HUES6 (cell line): ENCODE measurements at regions not wholly inside any gene's neighbourhood (a gene's known extent, or its start where the extent isn't known, plus 50 kb on each side); places are given as distances from the start of the nearest gene placed in this dataset.

Experiments
- H3K27ac ChIP-seq: 2 replicates; pipeline ENCODE4 v1.7.0; 2013; ENCODE audit warnings: low read depth, mild to moderate bottlenecking, low read length, inconsistent platforms
- H3K27me3 ChIP-seq: 2 replicates; pipeline ENCODE4 v1.6.1; 2013; ENCODE audit warnings: low read length; ENCODE audit not compliant: control insufficient read depth, insufficient read depth
- H3K36me3 ChIP-seq: 2 replicates; pipeline ENCODE4 v1.6.1; 2013; ENCODE audit warnings: low read length; ENCODE audit not compliant: control insufficient read depth, insufficient read depth
- H3K4me1 ChIP-seq: 2 replicates; pipeline ENCODE4 v1.6.1; 2013; ENCODE audit warnings: low read length; ENCODE audit not compliant: control insufficient read depth, insufficient read depth
- H3K4me3 ChIP-seq: 2 replicates; pipeline ENCODE4 v1.5.1; 2013; ENCODE audit warnings: low read depth, low read length
- H3K9ac ChIP-seq: one replicate; pipeline ENCODE4 v1.6.1; 2013; ENCODE audit warnings: mild to moderate bottlenecking, low read length
- H3K9me3 ChIP-seq: 2 replicates; pipeline ENCODE4 v1.6.1; 2013; ENCODE audit warnings: low read depth, low read length; ENCODE audit not compliant: control insufficient read depth, insufficient read depth

DNA sequence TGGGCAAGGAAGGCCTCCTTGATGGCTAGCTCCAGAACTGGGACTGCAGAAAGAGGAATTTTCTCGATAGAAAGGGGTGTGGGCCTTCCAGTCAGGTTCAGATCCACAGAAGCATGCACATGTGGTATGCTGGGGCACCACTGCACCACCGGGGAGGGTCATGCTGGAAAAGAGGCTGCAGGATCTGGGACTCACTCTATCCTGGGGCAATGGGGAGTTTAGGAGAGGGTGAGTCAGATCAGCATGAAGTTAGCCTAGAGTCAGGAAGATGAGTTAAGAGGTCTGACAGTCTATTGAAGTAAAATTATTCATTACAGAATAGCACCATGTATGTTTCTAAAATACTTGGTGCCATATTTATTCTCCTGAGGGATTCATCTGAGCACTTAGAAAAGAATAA, 130.2 kb upstream of the TOPAZ1 start:
- no peaks in the 10 kb centered on the region for H3K9me3 ChIP-seq
- no peaks in the 10 kb centered on the region for H3K36me3 ChIP-seq
- peaks cover 3% of the 10 kb centered on the region; the same call in 1 of the 2 replicates for H3K4me1 ChIP-seq
- no peak overlapping the region for H3K27ac ChIP-seq
- no peaks in the 10 kb centered on the region for H3K27me3 ChIP-seq
- H3K9ac ChIP-seq: no peak overlapping the region
- no peak overlapping the region for H3K4me3 ChIP-seq

DNA sequence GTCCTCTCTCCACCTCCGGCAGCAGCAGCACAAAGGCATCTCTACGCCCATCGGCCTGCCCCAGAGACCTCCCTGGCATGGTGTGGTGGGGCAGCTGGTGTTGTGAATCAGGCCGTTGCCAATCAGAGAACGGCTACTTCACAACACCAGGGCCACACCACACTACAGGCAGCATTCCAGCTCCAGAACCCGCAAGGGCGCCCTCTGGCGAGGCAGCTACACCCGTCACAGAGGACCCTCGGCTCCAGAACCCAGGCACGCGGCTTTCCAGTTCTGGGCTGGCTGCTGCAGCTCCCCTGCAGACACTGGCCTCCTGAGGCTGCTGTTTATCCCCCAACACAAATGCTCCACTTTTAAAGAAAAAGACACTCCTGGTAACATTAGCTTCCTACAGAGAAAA, 127.5 kb upstream of the TOPAZ1 start:
- H3K36me3 ChIP-seq: no peaks in the 10 kb centered on the region
- no peak overlapping the region for H3K4me3 ChIP-seq
- H3K9ac ChIP-seq: no peak overlapping the region
- no peak overlapping the region for H3K27ac ChIP-seq
- H3K9me3 ChIP-seq: no peaks in the 10 kb centered on the region
- H3K27me3 ChIP-seq: no peaks in the 10 kb centered on the region
- peaks cover 10% of the 10 kb centered on the region for H3K4me1 ChIP-seq

DNA sequence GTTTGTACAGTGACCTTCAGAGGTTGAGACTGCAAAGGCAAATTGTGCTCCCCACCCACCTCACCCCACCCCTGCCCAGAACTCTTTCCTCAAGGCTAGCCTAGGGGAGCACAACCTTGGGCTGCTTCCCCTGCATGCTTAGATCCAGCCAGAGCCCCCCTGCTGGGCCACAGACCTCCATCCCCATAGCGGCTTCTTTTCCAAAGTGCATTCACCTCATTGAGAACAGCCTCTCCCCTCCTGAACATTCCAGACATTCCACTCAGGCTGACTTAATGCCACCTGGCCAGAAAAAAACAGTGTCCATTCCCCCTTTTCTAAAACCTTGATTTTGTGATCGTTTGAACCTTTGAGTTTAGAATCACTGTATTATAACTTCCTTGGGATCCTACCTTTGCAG, 124.4 kb upstream of the TOPAZ1 start:
- Histone ChIP-seq H3K9me3 (no peaks in the 10 kb centered on the region), H3K27me3 (no peaks in the 10 kb centered on the region), H3K36me3 (no peaks in the 10 kb centered on the region), H3K4me1 (peaks cover 21% of the 10 kb centered on the region), H3K27ac (no peak overlapping the region), H3K4me3 (no peak overlapping the region), H3K9ac (no peak overlapping the region)

DNA sequence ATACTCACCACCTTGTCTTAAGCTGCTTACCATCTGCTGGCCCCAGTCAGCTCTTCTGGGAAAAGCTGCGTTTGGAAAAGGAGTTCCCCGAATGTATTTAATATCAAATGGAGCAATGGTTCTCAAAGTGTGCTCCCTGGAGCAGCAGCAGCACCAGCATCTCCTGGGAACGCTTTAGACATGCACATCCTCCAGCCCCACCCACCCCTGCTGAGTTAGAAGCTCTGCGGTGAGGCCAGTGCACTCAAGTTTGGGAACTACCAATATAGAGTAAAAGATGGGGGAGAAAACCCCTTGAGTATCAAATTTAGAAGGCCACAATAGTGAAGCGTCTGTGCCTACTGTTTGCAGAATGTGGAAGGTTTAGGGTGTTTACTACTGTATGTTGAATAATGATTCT, 124.0 kb upstream of the TOPAZ1 start:
- Histone ChIP-seq H3K4me1 (peaks cover 21% of the 10 kb centered on the region), H3K27me3 (no peaks in the 10 kb centered on the region), H3K4me3 (no peak overlapping the region), H3K27ac (no peak overlapping the region), H3K36me3 (no peaks in the 10 kb centered on the region), H3K9ac (no peak overlapping the region), H3K9me3 (no peaks in the 10 kb centered on the region)

DNA sequence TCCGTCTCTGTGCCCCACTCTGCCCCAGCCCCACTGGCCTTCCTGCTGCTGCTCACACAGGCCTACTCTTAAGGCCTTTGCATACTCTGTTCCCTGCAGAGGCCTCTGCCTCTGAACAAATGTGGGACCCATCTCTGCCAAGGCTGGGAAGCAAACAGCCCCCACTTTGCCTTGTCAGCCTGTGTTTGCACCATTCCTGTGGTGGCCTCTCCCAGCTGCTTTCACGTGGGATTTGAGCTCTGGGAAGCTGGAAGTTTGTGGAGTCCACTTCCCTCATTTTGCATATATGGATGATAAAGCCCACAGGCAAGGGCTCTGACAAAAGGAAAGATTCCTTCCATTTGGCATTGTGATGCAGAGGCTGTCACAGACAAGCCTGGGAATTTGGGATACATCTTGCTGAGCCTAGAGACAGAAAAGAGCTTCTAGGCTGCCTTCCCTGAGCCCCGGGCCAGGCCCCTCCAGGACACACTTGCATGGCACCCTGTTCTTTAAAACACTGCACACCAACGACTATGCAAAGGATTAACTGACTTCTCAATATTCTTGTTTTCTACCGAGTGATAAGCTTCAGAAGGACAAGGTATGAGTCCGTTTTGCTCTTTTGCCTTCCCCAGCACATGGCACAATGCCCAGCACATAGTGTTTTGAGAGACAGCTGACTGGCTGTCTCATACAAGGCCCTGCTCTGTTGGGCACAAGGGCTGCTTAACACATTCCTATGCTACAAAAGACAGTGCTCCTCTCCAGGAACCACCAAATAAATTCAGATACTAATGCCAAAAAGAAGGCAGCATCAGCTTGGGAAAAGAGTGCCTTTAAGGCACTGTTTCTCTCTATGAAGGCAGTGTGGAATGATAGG, 120.7 kb upstream of the TOPAZ1 start:
- Histone ChIP-seq H3K27ac (no peak overlapping the region), H3K9me3 (no peaks in the 10 kb centered on the region), H3K27me3 (no peaks in the 10 kb centered on the region), H3K36me3 (no peaks in the 10 kb centered on the region), H3K4me1 (peaks cover 19% of the 10 kb centered on the region), H3K9ac (no peak overlapping the region), H3K4me3 (no peak overlapping the region)

DNA sequence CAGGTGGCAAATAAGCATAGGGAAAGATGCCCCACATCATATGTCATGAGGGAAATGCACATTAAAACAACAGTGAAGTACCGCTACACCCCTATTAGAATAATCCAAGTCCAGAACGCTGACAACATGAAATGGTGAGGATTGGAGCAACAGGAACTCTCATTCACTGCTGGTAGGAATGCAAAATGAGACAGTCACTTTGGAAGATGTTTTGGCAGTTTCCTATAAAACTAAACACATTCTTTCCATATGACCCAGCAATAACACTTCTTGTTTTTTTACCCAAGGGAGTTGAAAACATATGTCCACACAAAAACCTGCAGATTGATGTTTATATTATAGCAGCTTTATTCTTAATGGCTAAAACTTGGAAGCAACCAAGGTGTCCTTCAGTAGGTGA, 116.4 kb upstream of the TOPAZ1 start:
- Histone ChIP-seq H3K27me3 (0 out of 2 replicates have a peak, but pooled peaks cover 7% of the 10 kb centered on the region), H3K36me3 (no peaks in the 10 kb centered on the region), H3K4me3 (no peak overlapping the region), H3K9ac (no peak overlapping the region), H3K27ac (no peak overlapping the region), H3K9me3 (no peaks in the 10 kb centered on the region), H3K4me1 (peaks cover 18% of the 10 kb centered on the region)

DNA sequence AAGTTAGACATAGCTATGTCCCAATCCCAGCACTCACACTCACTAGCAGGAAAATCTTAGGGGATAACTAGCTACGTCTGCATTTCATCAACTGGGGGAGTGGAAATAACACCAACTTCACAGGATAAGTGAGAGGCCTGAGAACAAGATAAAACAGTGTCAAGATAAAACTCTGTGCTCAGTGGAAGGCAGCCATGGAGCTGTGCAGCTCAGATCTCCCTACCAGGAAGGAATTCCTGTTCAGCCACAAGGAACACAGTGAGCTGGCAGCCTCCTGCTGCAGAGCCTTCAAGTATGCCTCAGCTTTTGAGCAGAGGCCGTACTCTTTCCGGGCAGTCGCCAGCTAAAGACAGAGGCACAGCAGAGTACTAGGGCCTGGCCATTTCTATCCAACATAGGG, 115.8 kb upstream of the TOPAZ1 start:
- H3K4me3 ChIP-seq: no peak overlapping the region
- H3K27ac ChIP-seq: no peak overlapping the region
- H3K9ac ChIP-seq: no peak overlapping the region
- peaks cover 7% of the 10 kb centered on the region; the same call in 1 of the 2 replicates for H3K27me3 ChIP-seq
- peaks cover 12% of the 10 kb centered on the region for H3K4me1 ChIP-seq
- no peaks in the 10 kb centered on the region for H3K9me3 ChIP-seq
- no peaks in the 10 kb centered on the region for H3K36me3 ChIP-seq

DNA sequence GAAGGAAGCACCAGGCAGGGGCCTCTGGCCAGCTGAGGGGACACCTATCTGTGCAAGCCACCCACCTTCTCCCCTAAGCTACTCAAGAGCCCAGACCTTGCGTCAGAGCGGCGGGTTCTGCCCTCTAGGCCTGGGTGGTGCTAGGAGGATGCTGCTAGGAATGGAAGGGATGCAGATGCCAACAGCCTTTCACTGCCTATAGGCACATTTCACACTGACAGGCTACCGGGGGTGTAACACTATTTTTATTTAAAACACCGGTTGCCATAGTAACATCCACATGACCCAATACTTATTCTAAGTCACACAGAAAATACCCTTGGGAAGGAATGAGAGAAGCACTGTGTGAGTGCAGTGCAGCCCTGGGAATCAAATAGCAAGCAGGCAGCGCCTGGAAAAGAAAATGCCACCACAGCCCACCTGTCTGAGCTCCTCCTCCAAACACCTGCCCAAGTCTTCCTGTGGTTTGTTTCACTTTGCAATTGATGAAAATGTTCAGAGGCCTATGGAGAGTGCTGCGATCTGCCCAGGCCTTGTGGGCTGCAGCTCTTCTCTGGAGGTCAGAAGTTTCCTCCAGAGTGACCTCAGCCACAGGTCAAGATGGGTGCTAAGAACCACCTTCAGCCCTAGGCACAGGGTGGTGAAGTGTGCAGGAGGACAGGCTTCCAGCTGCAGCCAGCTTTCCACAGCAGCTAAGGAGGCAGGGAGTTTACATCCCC, 113.5 kb upstream of the TOPAZ1 start:
- no peaks in the 10 kb centered on the region for H3K36me3 ChIP-seq
- H3K9me3 ChIP-seq: no peaks in the 10 kb centered on the region
- 0 out of 2 replicates have a peak, but pooled peaks cover 7% of the 10 kb centered on the region for H3K4me1 ChIP-seq
- peaks cover 19% of the 10 kb centered on the region; the same call in 1 of the 2 replicates for H3K27me3 ChIP-seq
- no peak overlapping the region for H3K4me3 ChIP-seq
- no peak overlapping the region for H3K27ac ChIP-seq
- H3K9ac ChIP-seq: no peak overlapping the region

DNA sequence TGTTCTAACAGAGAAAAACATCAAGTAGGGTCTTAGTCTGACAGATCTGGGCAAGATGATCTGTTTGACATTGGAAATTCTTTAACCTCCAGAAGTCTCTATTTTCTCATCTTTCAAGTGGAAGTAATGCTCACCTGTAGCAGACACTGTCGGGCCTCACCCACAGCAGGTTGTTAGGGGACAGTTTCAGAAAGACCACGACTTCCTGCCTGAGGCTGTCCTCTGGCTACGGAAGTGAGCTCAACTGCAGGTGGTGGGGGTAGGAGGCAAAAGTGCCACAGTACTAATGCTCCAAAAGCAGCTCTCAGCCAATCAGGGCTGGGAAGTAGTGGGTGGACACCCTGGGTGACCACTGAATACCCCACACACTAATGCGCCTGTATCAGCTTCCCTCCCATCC, 111.4 kb upstream of the TOPAZ1 start:
- H3K27ac ChIP-seq: no peak overlapping the region
- no peaks in the 10 kb centered on the region for H3K36me3 ChIP-seq
- no peak overlapping the region for H3K4me3 ChIP-seq
- H3K27me3 ChIP-seq: peaks cover 38% of the 10 kb centered on the region
- no peaks in the 10 kb centered on the region for H3K9me3 ChIP-seq
- 0 out of 2 replicates have a peak, but pooled peaks cover 7% of the 10 kb centered on the region for H3K4me1 ChIP-seq
- no peak overlapping the region for H3K9ac ChIP-seq

DNA sequence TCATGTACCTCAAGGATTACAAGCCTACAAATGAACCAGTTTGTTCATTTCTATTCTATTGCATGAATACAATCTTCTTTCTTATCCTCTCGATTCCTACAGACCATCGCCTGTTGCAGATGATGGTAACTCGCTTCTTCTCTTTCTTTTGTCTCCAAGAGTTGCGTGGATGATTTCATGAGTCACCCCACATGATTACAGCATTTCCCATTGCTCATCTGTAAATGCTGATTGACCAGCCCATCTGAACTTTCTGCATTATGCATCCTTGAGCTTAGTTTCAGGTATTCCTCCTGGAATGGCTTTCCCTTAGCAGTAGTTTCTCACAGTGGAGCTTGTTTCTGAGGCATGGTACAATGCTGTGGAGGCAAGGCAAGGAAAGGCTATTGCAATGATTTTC, 109.6 kb upstream of the TOPAZ1 start:
- peaks cover 38% of the 10 kb centered on the region for H3K27me3 ChIP-seq
- H3K4me3 ChIP-seq: no peak overlapping the region
- no peak overlapping the region for H3K27ac ChIP-seq
- H3K36me3 ChIP-seq: no peaks in the 10 kb centered on the region
- H3K4me1 ChIP-seq: 0 out of 2 replicates have a peak, but pooled peaks cover 7% of the 10 kb centered on the region
- H3K9ac ChIP-seq: no peak overlapping the region
- H3K9me3 ChIP-seq: no peaks in the 10 kb centered on the region

DNA sequence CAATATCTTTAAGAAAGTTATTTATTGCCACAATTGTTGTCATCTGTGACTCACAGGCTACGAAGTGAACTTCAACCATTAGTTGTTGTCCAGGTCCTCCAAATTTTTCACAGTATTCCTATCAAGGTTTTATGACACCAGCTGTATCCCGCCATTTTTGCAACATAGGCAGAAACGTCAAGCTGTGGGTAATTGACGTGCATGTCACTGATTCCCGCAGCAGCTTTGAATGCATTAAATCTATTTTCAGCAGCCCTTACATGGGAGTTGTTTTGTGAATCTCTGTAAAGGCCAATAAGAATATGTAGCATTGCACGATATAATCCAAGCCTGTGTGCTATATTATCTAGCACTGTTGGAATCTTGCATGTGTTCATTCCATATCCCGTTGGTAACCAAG, 109.1 kb upstream of the TOPAZ1 start:
- Histone ChIP-seq H3K27ac (no peak overlapping the region), H3K4me3 (no peak overlapping the region), H3K9me3 (no peaks in the 10 kb centered on the region), H3K36me3 (no peaks in the 10 kb centered on the region), H3K4me1 (0 out of 2 replicates have a peak, but pooled peaks cover 7% of the 10 kb centered on the region), H3K27me3 (peaks cover 38% of the 10 kb centered on the region), H3K9ac (no peak overlapping the region)
